Glutamatergic neuron (in vitro differentiated cells): ENCODE measurements at regions not wholly inside any gene's neighbourhood (a gene's known extent, or its start where the extent isn't known, plus 50 kb on each side); places are given as distances from the start of the nearest gene placed in this dataset.

Experiments
- DNase-seq: peaks from one replicate; pipeline ENCODE4 v3.0.0; 2022
- H3K27ac Mint-ChIP-seq: one replicate; pipeline ENCODE4 v1.8.0; 2020; ENCODE audit warnings: mild to moderate bottlenecking, mixed read lengths, inconsistent platforms; ENCODE audit not compliant: unreplicated experiment
- H3K27me3 Mint-ChIP-seq: one replicate; pipeline ENCODE4 v1.8.0; 2020; ENCODE audit warnings: mild to moderate bottlenecking, moderate library complexity, mixed read lengths, inconsistent platforms; ENCODE audit not compliant: unreplicated experiment
- H3K36me3 Mint-ChIP-seq: one replicate; pipeline ENCODE4 v1.8.0; 2020; ENCODE audit warnings: mild to moderate bottlenecking, mixed read lengths, inconsistent platforms; ENCODE audit not compliant: unreplicated experiment
- H3K4me1 Mint-ChIP-seq: one replicate; pipeline ENCODE4 v1.8.0; 2020; ENCODE audit warnings: mild to moderate bottlenecking, low read depth, mixed read lengths, inconsistent platforms; ENCODE audit not compliant: unreplicated experiment
- H3K4me3 Mint-ChIP-seq: one replicate; pipeline ENCODE4 v1.8.0; 2020; ENCODE audit warnings: mild to moderate bottlenecking, mixed read lengths, inconsistent platforms; ENCODE audit not compliant: unreplicated experiment
- H3K9me3 Mint-ChIP-seq: one replicate; pipeline ENCODE4 v1.8.0; 2020; ENCODE audit warnings: mild to moderate bottlenecking, moderate library complexity, mixed read lengths, inconsistent platforms; ENCODE audit not compliant: unreplicated experiment
- CTCF ChIP-seq: fragments of 200-600 bp; sonication (generic); IDR thresholded peaks from one replicate; pipeline ENCODE4 v1.5.0; 2021; ENCODE audit not compliant: partially characterized antibody, unreplicated experiment

- no peaks in the 10 kb centered on the region for H3K9me3 Mint-ChIP-seq
- no peak for DNase-seq
- no peak for TF ChIP-seq CTCF
Observed at GRCh38 chr3:6262010-6262409, 598.9 kb upstream of the GRM7 start.

GRCh38 chr3:6264036-6264435 is 596.9 kb upstream of the GRM7 start:
- TF ChIP-seq CTCF: no peak
- no peaks in the 10 kb centered on the region for H3K27me3 Mint-ChIP-seq
- no peaks in the 10 kb centered on the region for H3K36me3 Mint-ChIP-seq
- H3K4me3 Mint-ChIP-seq: no peak overlapping the region
- DNase-seq: no peak
- no peak overlapping the region for H3K27ac Mint-ChIP-seq
- H3K9me3 Mint-ChIP-seq: no peaks in the 10 kb centered on the region
- H3K4me1 Mint-ChIP-seq: no peaks in the 10 kb centered on the region

More at GRCh38 chr3:6262010-6262409, 598.9 kb upstream of the GRM7 start:
- Mint-ChIP-seq H3K27ac (no peak overlapping the region), H3K4me1 (no peaks in the 10 kb centered on the region), H3K27me3 (no peaks in the 10 kb centered on the region), H3K36me3 (no peaks in the 10 kb centered on the region), H3K4me3 (no peak overlapping the region)

GRCh38 chr3:6264906-6265305 is 596.0 kb upstream of the GRM7 start:
- H3K4me1 Mint-ChIP-seq: no peaks in the 10 kb centered on the region
- peaks cover 3% of the 10 kb centered on the region for H3K9me3 Mint-ChIP-seq
- H3K4me3 Mint-ChIP-seq: no peak overlapping the region

GRCh38 chr3:6266135-6266534 is 594.8 kb upstream of the GRM7 start:
- no peak for DNase-seq
- H3K27me3 Mint-ChIP-seq: no peaks in the 10 kb centered on the region
- no peak overlapping the region for H3K4me3 Mint-ChIP-seq
- H3K27ac Mint-ChIP-seq: no peak overlapping the region
- no peaks in the 10 kb centered on the region for H3K4me1 Mint-ChIP-seq
- no peaks in the 10 kb centered on the region for H3K36me3 Mint-ChIP-seq
- peaks cover 3% of the 10 kb centered on the region for H3K9me3 Mint-ChIP-seq
- TF ChIP-seq CTCF: no peak

More at GRCh38 chr3:6264906-6265305, 596.0 kb upstream of the GRM7 start:
- Mint-ChIP-seq H3K36me3 (no peaks in the 10 kb centered on the region), H3K27me3 (no peaks in the 10 kb centered on the region), H3K27ac (no peak overlapping the region)
- TF ChIP-seq CTCF: no peak
- DNase-seq: no peak

GRCh38 chr3:6273878-6274277 is 587.0 kb upstream of the GRM7 start:
- Mint-ChIP-seq H3K36me3 (no peaks in the 10 kb centered on the region), H3K9me3 (peaks cover 3% of the 10 kb centered on the region), H3K27ac (no peak overlapping the region), H3K4me1 (no peaks in the 10 kb centered on the region), H3K27me3 (no peaks in the 10 kb centered on the region), H3K4me3 (no peak overlapping the region)
- TF ChIP-seq CTCF: no peak
- no peak for DNase-seq
